GM13977 (cell line): ENCODE measurements at regions not wholly inside any gene's neighbourhood (a gene's known extent, or its start where the extent isn't known, plus 50 kb on each side); places are given as distances from the start of the nearest gene placed in this dataset.

Experiments
- DNase-seq: peaks from one replicate; pipeline ENCODE4 v3.0.0; 2012; ENCODE audit warnings: low spot score
- in situ Hi-C: fragments of 300-500 bp; cut with MboI; formaldehyde crosslinking; loops from one replicate; pipeline ENCODE4 v1.12.0; 2022; ENCODE audit warnings: low sequenced_read_pairs, low pct_unique_long_range_greater_than_20kb, mixed read lengths, inconsistent platforms; ENCODE audit not compliant: unreplicated experiment
- TF ChIP-seq, protein P1 (sequence below): IDR thresholded peaks from 2 replicates; pipeline ENCODE4 v1.5.1; 2012; ENCODE audit warnings: mild to moderate bottlenecking, control low read depth; ENCODE audit not compliant: insufficient read depth; ENCODE audit errors: extremely low read depth, missing control alignments

DNA sequence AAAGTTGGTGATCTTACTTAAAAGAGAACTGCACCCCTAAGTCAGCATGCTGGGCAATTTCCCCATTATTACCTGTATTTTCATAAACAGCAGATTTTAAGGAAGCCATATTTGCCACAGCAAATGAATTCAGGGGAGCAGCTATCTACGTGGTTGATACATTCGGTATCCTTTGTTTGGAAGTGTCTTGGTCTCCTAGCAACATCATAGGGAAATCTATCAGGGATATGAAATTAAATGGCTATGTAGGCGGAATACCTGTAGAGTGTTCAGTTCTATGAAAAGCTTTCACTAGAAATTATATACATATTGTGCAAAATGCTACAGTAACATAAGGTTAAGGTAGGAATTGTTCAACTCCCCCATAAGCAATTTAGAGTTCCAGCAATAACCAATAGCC lies 157.2 kb upstream of the EMCN start:
- TF ChIP-seq, protein P1, sequence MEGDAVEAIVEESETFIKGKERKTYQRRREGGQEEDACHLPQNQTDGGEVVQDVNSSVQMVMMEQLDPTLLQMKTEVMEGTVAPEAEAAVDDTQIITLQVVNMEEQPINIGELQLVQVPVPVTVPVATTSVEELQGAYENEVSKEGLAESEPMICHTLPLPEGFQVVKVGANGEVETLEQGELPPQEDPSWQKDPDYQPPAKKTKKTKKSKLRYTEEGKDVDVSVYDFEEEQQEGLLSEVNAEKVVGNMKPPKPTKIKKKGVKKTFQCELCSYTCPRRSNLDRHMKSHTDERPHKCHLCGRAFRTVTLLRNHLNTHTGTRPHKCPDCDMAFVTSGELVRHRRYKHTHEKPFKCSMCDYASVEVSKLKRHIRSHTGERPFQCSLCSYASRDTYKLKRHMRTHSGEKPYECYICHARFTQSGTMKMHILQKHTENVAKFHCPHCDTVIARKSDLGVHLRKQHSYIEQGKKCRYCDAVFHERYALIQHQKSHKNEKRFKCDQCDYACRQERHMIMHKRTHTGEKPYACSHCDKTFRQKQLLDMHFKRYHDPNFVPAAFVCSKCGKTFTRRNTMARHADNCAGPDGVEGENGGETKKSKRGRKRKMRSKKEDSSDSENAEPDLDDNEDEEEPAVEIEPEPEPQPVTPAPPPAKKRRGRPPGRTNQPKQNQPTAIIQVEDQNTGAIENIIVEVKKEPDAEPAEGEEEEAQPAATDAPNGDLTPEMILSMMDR: no peak
- DNase-seq: no peak
- in situ Hi-C loops: no loop called here

DNA sequence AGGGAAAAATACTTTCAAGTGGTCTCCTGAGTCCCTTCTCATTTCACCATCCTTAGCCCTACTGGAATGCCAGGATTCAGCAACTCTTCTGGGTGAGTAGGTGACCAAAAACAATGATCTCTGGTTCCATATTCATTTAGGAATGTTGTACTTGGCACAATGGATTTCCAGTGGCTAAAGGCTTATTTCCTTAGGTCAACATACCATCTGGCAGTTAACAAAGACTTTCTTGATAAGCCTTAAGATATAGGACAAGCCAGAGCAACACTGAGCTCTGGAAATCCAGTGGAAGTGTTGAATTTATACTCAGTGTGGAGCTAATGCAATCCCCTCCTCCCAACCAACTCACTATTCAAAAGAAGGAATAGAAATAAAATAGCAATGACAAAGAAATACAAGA lies 139.4 kb upstream of the EMCN start:
- no peak for DNase-seq
- TF ChIP-seq, protein P1: no peak
- in situ Hi-C loops: no loop called here

DNA sequence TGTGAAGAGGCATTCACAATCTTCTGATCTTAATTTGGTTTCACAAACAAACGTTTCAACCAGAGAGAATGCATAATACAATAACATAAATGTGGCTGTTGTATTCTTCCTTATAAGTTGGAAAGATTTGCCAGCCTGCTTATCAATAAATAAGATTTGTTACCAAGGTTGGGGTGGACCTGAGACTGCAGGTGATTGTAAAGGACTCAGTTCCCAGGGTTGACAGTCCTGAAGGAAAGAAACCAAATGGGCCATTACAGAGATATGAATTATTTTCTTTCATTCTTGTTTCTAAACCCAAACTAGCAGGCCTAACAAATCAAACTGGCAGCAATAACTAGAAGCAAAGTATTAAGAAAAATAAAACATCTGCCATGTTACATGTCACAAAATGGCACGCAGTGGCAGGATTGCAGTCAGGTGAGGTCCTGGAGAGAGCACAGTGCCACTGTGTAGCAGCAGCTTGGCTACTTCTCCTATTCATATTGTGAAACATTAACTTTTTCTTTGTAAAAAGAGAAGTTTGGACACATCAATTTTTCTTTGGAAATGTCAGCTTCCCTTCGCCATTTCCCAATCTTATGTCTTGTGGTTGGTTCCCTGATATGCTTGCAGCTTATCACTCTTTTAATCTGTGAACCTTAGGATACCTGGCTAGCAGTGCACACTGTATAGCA lies 133.8 kb upstream of the EMCN start:
- TF ChIP-seq, protein P1: no peak
- DNase-seq: no peak
- in situ Hi-C loops: no loop called here

DNA sequence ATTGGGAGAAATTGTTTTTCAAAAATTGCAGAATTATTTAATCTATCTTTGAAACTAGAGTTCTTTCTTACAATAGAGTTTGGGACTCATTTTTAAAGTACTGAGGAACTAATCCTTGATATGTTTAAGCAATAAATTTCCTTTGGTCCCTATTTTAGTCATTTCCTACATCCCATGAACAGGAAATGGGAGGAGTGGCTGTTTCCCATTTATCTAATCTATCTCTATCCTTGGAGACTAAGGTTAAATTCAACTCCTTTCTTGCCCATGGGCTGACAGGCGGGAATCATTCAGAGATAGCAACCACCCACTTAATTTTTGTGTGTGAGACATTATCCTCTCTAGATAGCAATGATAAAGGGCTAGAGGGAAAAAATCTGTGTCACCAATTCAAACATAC lies 131.6 kb upstream of the EMCN start:
- no peak for DNase-seq
- TF ChIP-seq, protein P1: no peak
- in situ Hi-C loops: no loop called here

DNA sequence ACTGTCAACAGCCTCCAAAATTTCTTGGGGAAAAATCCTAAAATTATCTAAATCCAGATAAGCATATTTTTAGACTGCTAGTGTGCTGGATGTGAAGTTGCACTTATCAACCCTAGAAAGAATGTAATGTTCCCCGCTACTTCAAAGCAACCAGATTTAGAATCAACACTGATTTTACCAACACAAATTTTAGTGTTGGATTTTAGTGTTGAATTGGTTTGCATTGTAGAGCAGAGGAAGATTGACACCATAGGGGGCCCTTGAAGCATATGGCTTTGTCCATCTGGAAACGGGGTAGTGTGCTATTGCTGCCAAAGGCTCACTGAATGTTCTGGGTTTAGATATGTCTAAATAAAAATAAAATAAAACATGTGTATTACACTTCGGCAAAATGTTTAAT lies 126.3 kb upstream of the EMCN start:
- in situ Hi-C loops: no loop called here
- TF ChIP-seq, protein P1: no peak
- no peak for DNase-seq

DNA sequence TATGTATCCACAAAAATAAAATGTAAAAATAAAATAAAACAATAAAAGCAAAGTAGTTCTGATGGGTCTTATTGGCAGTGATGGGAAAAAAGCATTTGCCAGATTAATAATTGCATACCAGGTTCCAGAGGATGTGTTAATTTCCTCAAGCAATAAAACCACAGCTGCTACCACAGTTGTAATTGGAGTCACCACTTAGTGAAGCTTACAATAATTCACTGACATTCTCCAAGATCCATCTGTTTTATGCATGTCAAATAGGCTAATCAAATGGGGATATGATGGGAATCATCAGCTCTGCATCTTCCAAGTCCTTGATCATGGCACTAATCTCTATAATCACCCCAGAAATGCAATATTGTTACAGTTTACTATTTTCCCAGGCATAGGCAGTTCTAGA lies 123.5 kb upstream of the EMCN start:
- no peak for DNase-seq
- TF ChIP-seq, protein P1: no peak
- in situ Hi-C loops: no loop called here
